ENCODE measurements at regions not wholly inside any gene's neighbourhood (a gene's known extent, or its start where the extent isn't known, plus 50 kb on each side); places are given as distances from the start of the nearest gene placed in this dataset.

DNA sequence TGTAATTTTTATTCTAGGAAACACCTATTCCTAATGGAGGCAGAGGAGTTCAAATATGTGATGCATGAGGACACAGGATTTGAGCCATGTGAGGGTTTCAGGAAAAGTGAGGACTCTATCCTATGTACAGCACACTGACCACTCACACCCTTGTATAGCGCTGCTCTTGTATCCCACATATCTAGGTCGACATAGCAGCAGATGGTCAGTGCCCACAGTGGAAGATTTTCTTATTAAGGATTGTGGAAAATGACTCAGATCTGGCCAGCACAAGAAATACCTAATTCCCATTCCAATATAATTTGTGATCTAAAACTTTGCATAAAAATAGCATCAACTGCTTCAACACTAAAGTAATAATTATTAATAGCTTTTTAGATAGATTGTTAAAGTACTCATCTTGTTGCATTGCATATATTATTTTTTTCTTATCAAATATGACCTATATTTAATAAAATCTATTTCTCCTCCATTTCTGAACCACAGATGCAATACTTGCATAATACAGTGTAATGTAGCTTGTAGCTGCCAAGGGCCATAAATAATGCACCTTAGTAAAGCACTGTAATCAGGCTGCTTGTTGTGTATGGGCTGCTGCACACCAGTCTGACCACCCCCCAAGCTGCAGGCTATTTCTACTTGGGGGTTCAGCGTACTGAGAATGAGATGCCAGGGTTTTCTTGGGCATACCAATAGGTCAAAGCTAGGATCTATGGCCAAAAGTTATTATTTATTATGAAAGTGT, 442.2 kb upstream of the CWC22 start:
- TF ChIP-seq POLR2A (IDR thresholded peaks at IDR 0.05) = no peak
- TF ChIP-seq, protein P1, sequence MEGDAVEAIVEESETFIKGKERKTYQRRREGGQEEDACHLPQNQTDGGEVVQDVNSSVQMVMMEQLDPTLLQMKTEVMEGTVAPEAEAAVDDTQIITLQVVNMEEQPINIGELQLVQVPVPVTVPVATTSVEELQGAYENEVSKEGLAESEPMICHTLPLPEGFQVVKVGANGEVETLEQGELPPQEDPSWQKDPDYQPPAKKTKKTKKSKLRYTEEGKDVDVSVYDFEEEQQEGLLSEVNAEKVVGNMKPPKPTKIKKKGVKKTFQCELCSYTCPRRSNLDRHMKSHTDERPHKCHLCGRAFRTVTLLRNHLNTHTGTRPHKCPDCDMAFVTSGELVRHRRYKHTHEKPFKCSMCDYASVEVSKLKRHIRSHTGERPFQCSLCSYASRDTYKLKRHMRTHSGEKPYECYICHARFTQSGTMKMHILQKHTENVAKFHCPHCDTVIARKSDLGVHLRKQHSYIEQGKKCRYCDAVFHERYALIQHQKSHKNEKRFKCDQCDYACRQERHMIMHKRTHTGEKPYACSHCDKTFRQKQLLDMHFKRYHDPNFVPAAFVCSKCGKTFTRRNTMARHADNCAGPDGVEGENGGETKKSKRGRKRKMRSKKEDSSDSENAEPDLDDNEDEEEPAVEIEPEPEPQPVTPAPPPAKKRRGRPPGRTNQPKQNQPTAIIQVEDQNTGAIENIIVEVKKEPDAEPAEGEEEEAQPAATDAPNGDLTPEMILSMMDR (IDR thresholded peaks at IDR 0.05) = no peak
